Epidermal melanocyte (primary cell): ENCODE measurements at regions not wholly inside any gene's neighbourhood (a gene's known extent, or its start where the extent isn't known, plus 50 kb on each side); places are given as distances from the start of the nearest gene placed in this dataset.

ENCODE experiments used
- DNase-seq: peaks from one replicate; pipeline ENCODE4 v3.0.0; 2011; ENCODE audit warnings: low spot score; ENCODE audit not compliant: insufficient read length

- no peak for DNase-seq
These were observed 82.3 kb upstream of the PHACTR2 start for GRCh38 chr6:143595251-143596036.

GRCh38 chr6:143594647-143595046 lies 83.1 kb upstream of the PHACTR2 start:
- DNase-seq: no peak

- no peak for DNase-seq
These were observed 80.8 kb upstream of the FUCA2 start for GRCh38 chr6:143592335-143592734.

GRCh38 chr6:143591441-143591840 lies 79.9 kb upstream of the FUCA2 start:
- DNase-seq: no peak

- DNase-seq: no peak
These were observed 77.6 kb upstream of the FUCA2 start for GRCh38 chr6:143589162-143589561.

GRCh38 chr6:143586557-143586956 lies 75.0 kb upstream of the FUCA2 start:
- no peak for DNase-seq

GRCh38 chr6:143585716-143586115 lies 74.2 kb upstream of the FUCA2 start:
- no peak for DNase-seq

- no peak for DNase-seq
These were observed 73.7 kb upstream of the FUCA2 start for GRCh38 chr6:143585241-143585640.

GRCh38 chr6:143583542-143584327 lies 72.2 kb upstream of the FUCA2 start:
- DNase-seq: no peak

GRCh38 chr6:143581835-143582480 lies 70.4 kb upstream of the FUCA2 start:
- no peak for DNase-seq

GRCh38 chr6:143579703-143580102 lies 68.2 kb upstream of the FUCA2 start:
- DNase-seq: no peak

GRCh38 chr6:143578054-143578453 lies 66.5 kb upstream of the FUCA2 start:
- DNase-seq: no peak

- no peak for DNase-seq
These were observed 64.4 kb upstream of the FUCA2 start for GRCh38 chr6:143575901-143576426.

- DNase-seq: peak; percentile 86
These were observed 63.9 kb upstream of the FUCA2 start for GRCh38 chr6:143575440-143575839.

GRCh38 chr6:143570147-143570853 lies 58.8 kb upstream of the FUCA2 start:
- no peak for DNase-seq

GRCh38 chr6:143569040-143569439 lies 57.5 kb upstream of the FUCA2 start:
- DNase-seq: no peak

- no peak for DNase-seq
These were observed 53.0 kb upstream of the FUCA2 start for GRCh38 chr6:143564484-143565017.

- no peak for DNase-seq
These were observed 50.6 kb upstream of the FUCA2 start for GRCh38 chr6:143562143-143562542.
